Left ventricle myocardium inferior (tissue), 1 donor: ENCODE measurements at regions not wholly inside any gene's neighbourhood (a gene's known extent, or its start where the extent isn't known, plus 50 kb on each side); places are given as distances from the start of the nearest gene placed in this dataset.

Experiments
- DNase-seq: peaks from one replicate; pipeline ENCODE4 v3.0.0-alpha.2; 2020
- H3K27ac ChIP-seq: fragments of 200-600 bp; replicated peaks from 2 replicates; pipeline ENCODE4 v1.8.0; 2021
- H3K27me3 ChIP-seq: fragments of 200-600 bp; 2 replicates; pipeline ENCODE4 v1.8.0; 2021; ENCODE audit warnings: low read depth
- H3K36me3 ChIP-seq: fragments of 200-600 bp; 2 replicates; pipeline ENCODE4 v1.8.0; 2021
- H3K4me1 ChIP-seq: fragments of 200-600 bp; 2 replicates; pipeline ENCODE4 v1.8.0; 2021
- H3K4me3 ChIP-seq: fragments of 200-600 bp; 2 replicates; pipeline ENCODE4 v1.8.0; 2021; ENCODE audit warnings: mild to moderate bottlenecking, moderate library complexity
- H3K9me3 ChIP-seq: fragments of 200-600 bp; replicated peaks from 2 replicates; pipeline ENCODE4 v1.8.0; 2021
- intact Hi-C: fragments of 100-400 bp; cut with micrococcal nuclease; formaldehyde crosslinking; loops from one replicate; pipeline ENCODE4 v1.11.0; 2022
- TF ChIP-seq, protein P1 (sequence below): fragments of 200-600 bp; IDR thresholded peaks from 2 replicates; pipeline ENCODE4 v1.8.0; 2021; ENCODE audit warnings: antibody characterized with exemption, mild to moderate bottlenecking, borderline replicate concordance
- donor health status: DM: no; HTN: yes; CAD: no; lungs with severe emphysema.

DNA sequence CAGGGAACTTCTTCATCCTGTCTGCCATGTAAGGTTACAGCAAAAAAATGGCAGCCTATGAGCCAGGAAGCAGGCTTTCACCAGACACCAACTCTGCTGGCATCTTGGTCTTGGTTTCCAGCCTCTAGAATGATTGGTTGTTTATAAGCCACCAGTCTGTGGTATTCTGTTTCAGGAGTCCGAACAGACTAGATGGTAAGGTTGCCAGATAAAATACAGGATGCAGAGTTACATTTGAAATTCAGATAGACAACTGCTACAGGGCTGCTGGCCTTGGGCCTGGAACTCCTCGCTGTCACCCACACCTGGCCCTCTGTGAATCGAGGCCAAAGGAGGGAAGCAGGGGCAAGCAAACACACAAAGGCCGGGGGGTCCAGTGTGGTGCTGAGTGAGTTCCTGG, 478.8 kb upstream of the CCL2 start:
- intact Hi-C loops, result loop anchor here (10.0 kb wide), 1 partner anchor 368 kb away; no protein-coding TSS in a partner anchor
- no peaks in the 10 kb centered on the region for H3K4me1 ChIP-seq
- TF ChIP-seq, protein P1, sequence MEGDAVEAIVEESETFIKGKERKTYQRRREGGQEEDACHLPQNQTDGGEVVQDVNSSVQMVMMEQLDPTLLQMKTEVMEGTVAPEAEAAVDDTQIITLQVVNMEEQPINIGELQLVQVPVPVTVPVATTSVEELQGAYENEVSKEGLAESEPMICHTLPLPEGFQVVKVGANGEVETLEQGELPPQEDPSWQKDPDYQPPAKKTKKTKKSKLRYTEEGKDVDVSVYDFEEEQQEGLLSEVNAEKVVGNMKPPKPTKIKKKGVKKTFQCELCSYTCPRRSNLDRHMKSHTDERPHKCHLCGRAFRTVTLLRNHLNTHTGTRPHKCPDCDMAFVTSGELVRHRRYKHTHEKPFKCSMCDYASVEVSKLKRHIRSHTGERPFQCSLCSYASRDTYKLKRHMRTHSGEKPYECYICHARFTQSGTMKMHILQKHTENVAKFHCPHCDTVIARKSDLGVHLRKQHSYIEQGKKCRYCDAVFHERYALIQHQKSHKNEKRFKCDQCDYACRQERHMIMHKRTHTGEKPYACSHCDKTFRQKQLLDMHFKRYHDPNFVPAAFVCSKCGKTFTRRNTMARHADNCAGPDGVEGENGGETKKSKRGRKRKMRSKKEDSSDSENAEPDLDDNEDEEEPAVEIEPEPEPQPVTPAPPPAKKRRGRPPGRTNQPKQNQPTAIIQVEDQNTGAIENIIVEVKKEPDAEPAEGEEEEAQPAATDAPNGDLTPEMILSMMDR, result no peak

GRCh38 chr17:33776903-33777302, 478.2 kb upstream of the CCL2 start:
- no peak overlapping the region for H3K27ac ChIP-seq
- intact Hi-C loops, result loop anchor here (10.0 kb wide), 1 partner anchor 368 kb away; no protein-coding TSS in a partner anchor
- no peak overlapping the region for H3K4me3 ChIP-seq
- H3K36me3 ChIP-seq, result no peaks in the 10 kb centered on the region
- H3K4me1 ChIP-seq, result no peaks in the 10 kb centered on the region
- TF ChIP-seq, protein P1, result no peak
- peaks cover 88% of the 10 kb centered on the region for H3K27me3 ChIP-seq
- H3K9me3 ChIP-seq, result no peaks in the 10 kb centered on the region
- DNase-seq, result no peak

More for the DNA sequence above, 478.8 kb upstream of the CCL2 start:
- DNase-seq, result no peak
- H3K27ac ChIP-seq, result no peak overlapping the region
- peaks cover 88% of the 10 kb centered on the region for H3K27me3 ChIP-seq
- H3K9me3 ChIP-seq, result no peaks in the 10 kb centered on the region
- H3K4me3 ChIP-seq, result no peak overlapping the region
- H3K36me3 ChIP-seq, result no peaks in the 10 kb centered on the region

- intact Hi-C loops, result loop anchor here (10.0 kb wide), 1 partner anchor 367 kb away; no protein-coding TSS in a partner anchor
- no peak for DNase-seq
- TF ChIP-seq, protein P1, result no peak
- no peaks in the 10 kb centered on the region for H3K4me1 ChIP-seq
- no peaks in the 10 kb centered on the region for H3K36me3 ChIP-seq
- H3K4me3 ChIP-seq, result no peak overlapping the region
- H3K27ac ChIP-seq, result no peak overlapping the region
- H3K9me3 ChIP-seq, result no peaks in the 10 kb centered on the region
- H3K27me3 ChIP-seq, result peaks cover 87% of the 10 kb centered on the region
Observed at GRCh38 chr17:33777674-33778073, 477.4 kb upstream of the CCL2 start.

- Histone ChIP-seq H3K36me3 (no peaks in the 10 kb centered on the region), H3K9me3 (no peaks in the 10 kb centered on the region), H3K4me1 (no peaks in the 10 kb centered on the region), H3K27ac (no peak overlapping the region), H3K27me3 (peaks cover 87% of the 10 kb centered on the region), H3K4me3 (no peak overlapping the region)
- TF ChIP-seq, protein P1, result no peak
- intact Hi-C loops, result loop anchor here (10.0 kb wide), 1 partner anchor 366 kb away; no protein-coding TSS in a partner anchor
- DNase-seq, result no peak
Observed at GRCh38 chr17:33778505-33779233, 476.4 kb upstream of the CCL2 start.

- Histone ChIP-seq H3K4me1 (no peaks in the 10 kb centered on the region), H3K36me3 (no peaks in the 10 kb centered on the region), H3K4me3 (no peak overlapping the region), H3K9me3 (no peaks in the 10 kb centered on the region), H3K27me3 (peaks cover 87% of the 10 kb centered on the region), H3K27ac (no peak overlapping the region)
- TF ChIP-seq, protein P1, result peak; percentile 99
- intact Hi-C loops, result loop anchor here (10.0 kb wide), 1 partner anchor 366 kb away; no protein-coding TSS in a partner anchor
- peak; percentile 23 for DNase-seq
Observed at GRCh38 chr17:33779234-33779591, 475.9 kb upstream of the CCL2 start.
